Amygdala (tissue), 56 donors: ENCODE measurements at regions not wholly inside any gene's neighbourhood (a gene's known extent, or its start where the extent isn't known, plus 50 kb on each side); places are given as distances from the start of the nearest gene placed in this dataset.

Source experiments
- DNase-seq, 56 donors: peaks; one replicate each; lab custom pipeline; 2025; lab: John Stamatoyannopoulos, UW

DNA sequence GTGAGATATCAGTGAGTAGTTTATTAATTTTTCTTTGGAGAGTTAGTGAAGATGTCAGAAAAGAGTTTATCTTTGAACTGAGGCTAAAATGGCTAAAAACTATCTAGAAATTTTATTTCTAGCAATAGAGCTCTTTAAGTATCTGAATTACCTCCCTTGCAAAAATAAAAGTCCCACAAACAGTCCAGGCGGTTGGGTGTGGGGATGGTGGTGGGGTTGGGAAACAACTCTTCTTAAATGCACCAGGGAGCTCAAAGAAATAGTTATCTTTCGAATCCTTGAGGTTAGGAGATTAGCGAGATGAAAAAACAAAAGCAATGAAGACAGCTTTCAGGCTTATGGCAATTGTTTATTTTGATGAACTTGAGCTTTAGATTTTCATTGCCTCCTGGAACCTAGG, 1299.1 kb upstream of the ADGRB3 start:
- DNase-seq, result no peak

GRCh38 chr6:67331304-67331703, 1303.8 kb upstream of the ADGRB3 start:
- DNase-seq, result no peak

- no peak for DNase-seq
Measured at GRCh38 chr6:67328269-67328668, 1306.8 kb upstream of the ADGRB3 start.

- DNase-seq, result no peak
Measured at GRCh38 chr6:67300430-67301040, 1334.5 kb upstream of the ADGRB3 start.

DNA sequence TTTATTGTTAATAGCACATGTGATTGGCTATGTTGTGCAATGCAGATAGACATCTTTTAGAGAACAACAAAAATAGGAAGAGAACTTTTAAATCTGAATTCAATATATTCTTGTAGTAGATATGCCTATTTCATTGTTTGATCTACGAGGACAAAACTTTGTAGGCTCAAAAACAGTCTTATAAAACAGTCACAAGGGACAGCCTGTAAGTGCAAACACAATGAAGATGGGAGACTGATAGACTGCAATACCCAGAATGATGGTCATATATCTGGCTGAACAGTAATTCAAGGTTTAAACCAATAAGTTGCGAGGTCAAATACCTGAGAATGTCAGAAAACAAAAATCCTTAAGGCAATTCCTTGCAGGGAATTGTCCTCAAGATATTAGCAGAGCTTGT, 1342.9 kb upstream of the ADGRB3 start:
- DNase-seq, result no peak

DNA sequence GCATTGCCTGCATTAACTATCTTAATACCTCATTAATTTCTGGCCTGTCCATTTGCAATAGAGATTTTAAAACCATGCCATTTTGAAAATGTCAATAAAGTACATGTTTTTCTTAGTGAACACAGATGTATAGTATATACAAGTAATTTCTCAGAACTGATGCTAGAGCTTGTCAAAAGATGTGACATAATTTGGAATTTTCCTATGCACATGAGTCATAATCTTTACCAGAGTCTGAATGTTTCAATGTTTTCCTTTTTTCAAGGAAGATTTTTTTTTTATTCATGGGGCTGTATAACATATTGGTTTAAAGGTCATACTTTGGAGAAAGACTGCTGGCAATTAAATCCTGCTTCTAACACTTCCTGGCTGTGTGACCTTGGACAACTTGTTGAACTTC, 1347.5 kb upstream of the ADGRB3 start:
- no peak for DNase-seq

- DNase-seq, result no peak
Measured at GRCh38 chr6:67285770-67286495, 1349.1 kb upstream of the ADGRB3 start.

GRCh38 chr6:67277312-67277711, 1357.8 kb upstream of the ADGRB3 start:
- DNase-seq, result no peak

DNA sequence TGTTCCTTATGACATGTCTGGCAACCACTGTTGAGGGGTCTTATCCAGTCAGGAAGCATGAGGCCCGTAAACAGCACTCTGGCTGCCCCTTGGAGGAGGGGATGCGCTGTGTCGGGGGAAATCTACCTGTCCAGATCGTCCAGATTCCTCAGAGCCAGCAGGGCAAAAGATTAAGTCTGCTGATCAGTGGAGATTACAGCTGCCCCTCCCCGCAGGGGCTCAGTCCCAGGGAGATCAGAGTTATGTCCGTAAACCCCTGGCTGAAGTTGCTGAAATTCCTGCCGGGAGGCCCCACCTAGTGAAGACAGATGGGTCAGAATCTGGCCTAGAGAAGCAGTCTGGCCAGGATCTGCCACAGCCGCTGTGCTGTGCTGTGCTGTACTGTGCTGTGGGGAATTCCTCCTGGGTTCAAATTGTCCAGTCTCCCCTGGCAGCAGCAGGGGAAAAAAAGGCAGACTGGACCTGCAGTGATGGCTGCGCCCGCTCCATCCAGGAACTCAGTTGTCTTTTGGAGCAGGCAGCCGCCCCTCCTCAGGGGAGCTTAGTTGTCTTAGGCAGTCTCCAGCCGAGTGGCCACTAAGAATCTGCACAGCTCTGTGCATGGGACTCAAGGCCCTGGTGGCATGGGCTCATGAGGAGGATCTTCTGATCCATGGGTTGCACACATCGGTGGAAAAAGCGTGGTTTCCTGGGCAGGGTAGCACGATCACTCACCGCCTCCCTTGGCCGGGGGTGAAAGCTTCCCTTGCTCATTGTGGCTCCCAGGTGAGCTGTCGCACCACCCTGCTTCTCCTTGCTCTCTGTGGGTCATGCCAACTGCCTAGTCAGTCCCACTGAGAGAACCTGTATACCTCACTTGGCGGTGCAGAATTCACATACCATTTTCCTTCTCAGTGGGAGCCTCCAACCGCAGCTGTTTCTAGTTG, 1368.8 kb upstream of the ADGRB3 start:
- no peak for DNase-seq

- DNase-seq, result peak in 1 of 56 donors; percentile 1
Measured at GRCh38 chr6:67252663-67253062, 1382.4 kb upstream of the ADGRB3 start.

- no peak for DNase-seq
Measured at GRCh38 chr6:67248077-67248476, 1387.0 kb upstream of the ADGRB3 start.

DNA sequence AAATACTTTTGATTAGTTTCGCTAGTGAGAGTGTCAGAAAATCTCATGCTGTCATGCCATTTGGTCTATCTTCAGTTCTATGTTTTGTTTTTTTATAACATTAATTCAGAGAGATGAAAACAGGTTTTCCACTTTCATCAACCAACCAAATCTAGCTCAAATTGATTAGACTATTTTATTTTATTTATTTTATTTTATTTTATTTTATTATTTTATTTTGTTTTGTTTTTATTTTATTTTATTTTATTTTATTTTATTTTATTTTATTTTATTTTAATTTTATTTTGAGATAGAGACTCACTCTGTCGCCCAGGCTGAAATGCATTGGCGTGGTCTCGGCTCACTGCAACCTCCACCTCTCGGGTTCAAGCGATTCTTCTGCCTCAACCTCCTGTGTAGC, 1391.0 kb upstream of the ADGRB3 start:
- DNase-seq, result no peak

DNA sequence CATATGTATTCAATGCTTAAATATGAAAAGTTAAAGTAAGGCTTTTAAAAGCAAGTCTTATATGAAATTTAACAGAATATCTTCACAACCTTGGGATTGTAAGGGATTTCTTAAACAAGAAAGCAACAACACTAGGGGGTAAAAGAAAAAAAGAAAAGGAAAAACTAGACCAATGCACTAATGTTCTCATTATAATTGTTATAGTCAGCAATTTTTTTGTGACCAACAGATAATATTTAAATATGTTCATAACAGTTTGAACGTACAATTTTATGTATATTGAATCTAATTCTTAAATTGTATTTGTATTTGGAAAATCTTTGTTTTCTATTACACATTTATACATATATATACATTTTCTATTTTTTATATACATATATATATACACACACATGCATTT, 1397.8 kb upstream of the ADGRB3 start:
- DNase-seq, result no peak

DNA sequence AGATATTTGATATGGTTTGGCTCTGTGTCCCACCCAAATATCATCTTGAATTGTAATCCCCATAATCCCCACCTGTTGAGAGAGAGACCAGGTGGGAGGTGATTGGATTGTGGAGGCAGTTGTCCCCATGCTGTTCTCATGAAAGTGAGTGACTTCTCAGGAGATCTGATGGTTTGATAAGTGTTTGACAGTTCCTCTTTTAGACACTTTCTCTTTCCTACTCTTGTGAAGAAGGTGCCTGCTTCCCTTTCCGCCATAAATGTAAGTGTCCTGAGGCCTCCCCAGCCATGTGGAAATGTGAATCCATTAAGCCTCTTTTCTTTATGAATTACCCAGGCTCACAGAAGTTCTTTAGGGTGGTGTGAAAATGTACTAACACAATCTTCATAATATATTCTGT, 1404.0 kb upstream of the ADGRB3 start:
- no peak for DNase-seq

DNA sequence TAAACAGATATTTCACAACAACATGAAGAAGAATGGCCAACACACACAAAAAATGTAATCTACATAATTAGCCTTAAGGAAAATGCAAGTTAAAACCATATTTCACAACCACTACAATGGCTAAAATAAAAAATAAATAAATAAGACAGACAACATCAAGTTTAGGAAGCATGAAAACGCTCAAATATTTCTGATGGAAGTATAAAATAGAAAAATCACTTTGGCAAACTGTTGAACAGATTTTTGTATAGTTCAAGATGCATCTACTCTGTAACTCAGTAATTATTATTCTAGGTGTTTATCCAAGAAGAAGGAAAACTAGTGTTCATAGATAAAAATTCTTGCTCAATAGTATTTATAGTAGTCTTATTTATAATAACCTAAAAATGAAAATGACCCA, 1410.1 kb upstream of the ADGRB3 start:
- DNase-seq, result no peak

DNA sequence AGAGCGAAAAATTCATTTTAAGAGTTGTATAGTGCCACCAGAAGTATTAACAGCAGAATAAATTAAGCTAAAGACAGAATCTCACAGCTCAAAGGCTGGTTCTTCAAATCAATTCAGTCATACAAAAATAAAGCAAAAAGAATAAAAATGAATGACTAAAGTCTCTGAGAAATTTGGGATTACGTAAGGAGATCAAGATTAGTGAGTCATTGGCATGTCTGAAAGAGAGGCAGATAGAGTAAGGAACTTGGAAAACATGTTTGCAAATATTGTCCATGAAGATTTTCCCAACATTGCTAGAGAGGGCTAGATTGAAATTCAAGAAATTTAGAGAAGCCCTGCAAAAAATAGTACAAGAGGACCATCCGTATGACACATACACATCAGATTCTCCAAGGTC, 1413.9 kb upstream of the ADGRB3 start:
- DNase-seq, result no peak

GRCh38 chr6:67219346-67219745, 1415.7 kb upstream of the ADGRB3 start:
- DNase-seq, result no peak

DNA sequence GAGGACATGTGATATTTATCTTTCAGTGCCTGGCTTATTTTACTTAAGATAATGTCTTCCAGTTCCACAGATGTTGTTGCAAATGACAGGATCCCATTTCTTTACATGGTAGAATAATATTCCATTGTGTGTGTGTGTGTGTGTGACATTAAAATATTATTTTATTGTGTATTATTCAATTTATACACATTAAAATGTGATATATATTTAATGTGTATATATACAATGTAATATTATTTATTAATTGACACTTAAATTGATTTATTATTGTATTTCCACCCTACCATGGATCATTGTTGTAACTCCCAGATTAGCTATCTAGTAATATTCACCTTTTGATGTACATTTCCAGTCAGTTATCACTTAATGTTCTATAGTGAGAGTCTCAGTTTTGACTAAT, 1422.5 kb upstream of the ADGRB3 start:
- no peak for DNase-seq

DNA sequence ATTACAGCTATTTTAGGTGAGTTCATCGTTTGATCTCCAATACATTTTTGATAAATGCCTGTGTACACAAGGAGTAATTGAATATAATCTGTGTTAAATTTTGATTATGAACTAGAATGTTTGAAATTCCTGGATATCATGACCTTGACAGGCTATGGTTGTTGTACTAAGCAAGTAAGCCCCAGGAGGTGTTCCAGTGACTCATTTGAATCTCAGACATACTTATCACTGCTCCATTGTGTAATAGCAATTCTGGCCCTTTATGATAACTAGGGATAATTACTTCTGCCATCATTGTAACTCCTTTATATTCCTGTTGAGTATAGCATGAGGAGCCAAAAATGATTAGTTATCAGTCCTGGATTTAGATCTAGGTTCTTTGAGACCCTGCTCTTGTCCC, 1424.6 kb upstream of the ADGRB3 start:
- DNase-seq, result no peak

DNA sequence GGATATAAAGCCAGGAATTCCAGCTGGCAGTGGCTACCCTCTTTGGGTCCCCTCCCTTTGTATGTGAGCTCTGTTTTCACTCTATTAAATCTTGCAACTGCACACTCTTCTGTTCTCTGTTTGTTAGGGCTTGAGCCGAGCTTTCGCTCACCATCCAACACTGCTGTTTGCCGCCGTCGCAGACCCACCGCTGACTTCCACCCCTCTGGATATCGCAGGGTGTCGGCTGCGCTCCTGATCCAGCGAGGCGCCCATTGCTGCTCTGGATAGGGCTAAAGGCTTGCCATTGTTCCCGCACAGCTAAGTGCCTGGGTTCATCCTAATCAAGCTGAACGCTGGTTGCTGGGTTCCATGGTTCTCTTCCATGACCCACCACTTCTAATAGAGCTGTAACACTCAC, 1433.5 kb upstream of the ADGRB3 start:
- no peak for DNase-seq

DNA sequence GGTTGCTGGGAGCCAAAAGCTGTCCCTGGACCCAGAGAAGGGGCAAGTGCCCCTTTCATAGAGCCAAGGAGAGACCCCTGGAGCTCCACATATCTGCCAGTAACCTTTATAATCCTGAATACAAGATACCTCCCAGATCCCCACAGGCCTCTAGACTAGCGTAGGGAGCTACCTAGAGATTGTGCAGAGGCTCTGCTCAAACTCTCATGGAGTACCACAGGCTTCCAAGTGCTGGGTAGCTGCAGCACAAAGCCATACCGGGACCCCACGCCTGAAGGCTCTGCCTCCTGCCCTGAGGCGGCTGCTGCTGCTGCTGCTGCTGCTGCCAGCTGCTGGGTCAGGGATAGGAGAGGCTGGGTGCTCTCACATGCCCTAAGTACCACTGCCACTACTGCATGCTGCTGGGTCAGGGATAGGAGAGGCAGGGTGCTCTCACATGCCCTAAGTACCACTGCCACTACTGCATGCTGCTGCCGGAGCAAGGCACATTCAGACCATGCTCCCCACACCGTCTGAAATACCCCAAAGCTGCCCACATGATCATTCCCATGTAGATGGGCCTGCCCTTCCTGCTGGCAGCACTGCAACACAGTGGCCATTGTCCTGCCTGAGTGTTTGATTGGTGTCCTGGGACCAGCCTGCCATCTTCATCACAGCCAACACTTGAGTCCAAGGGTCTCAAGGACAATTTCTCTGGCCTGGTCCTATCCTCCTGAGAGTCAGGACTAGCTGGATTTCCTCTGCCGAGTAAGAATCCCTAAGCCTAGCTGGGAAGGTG, 1434.3 kb upstream of the ADGRB3 start:
- DNase-seq, result no peak
